ENCODE measurements at regions not wholly inside any gene's neighbourhood (a gene's known extent, or its start where the extent isn't known, plus 50 kb on each side); places are given as distances from the start of the nearest gene placed in this dataset.

GRCh38 chr3:94241986-94242385, 179.1 kb downstream of the NSUN3 start:
- TF ChIP-seq CTCF (IDR thresholded peaks at IDR 0.05) = no peak
- no peak for ATAC-seq (ENCODE audit: insufficient number of reproducible peaks, low FRiP score, low read depth)
- no peak overlapping the region for H3K27ac ChIP-seq

GRCh38 chr3:94246171-94246570, 183.3 kb downstream of the NSUN3 start:
- DNase-seq (ENCODE audit: low spot score) = no peak
- H3K27ac ChIP-seq = no peak overlapping the region
- no peaks in the 10 kb centered on the region for H3K27me3 ChIP-seq (replicated peaks; ENCODE audit: insufficient read depth)
- H3K4me3 ChIP-seq = no peak overlapping the region
- no peak for ATAC-seq (ENCODE audit: insufficient number of reproducible peaks, low FRiP score, low read depth)
- TF ChIP-seq CTCF (IDR thresholded peaks at IDR 0.05) = no peak
- H3K36me3 ChIP-seq = no peaks in the 10 kb centered on the region
- H3K9me3 ChIP-seq = no peaks in the 10 kb centered on the region
- H3K4me1 ChIP-seq (ENCODE audit: control insufficient read depth in 1 of 2, low read depth in 2 of 2) = no peaks in the 10 kb centered on the region

More at GRCh38 chr3:94241986-94242385, 179.1 kb downstream of the NSUN3 start:
- H3K4me3 ChIP-seq = no peak overlapping the region
- H3K9me3 ChIP-seq = no peaks in the 10 kb centered on the region
- H3K4me1 ChIP-seq (ENCODE audit: control insufficient read depth in 1 of 2, low read depth in 2 of 2) = no peaks in the 10 kb centered on the region
- H3K36me3 ChIP-seq = no peaks in the 10 kb centered on the region
- no peaks in the 10 kb centered on the region for H3K27me3 ChIP-seq (replicated peaks; ENCODE audit: insufficient read depth)
- no peak for DNase-seq (ENCODE audit: low spot score)

GRCh38 chr3:94248042-94248441, 185.2 kb downstream of the NSUN3 start:
- H3K36me3 ChIP-seq = no peaks in the 10 kb centered on the region
- ATAC-seq (ENCODE audit: insufficient number of reproducible peaks, low FRiP score, low read depth) (no peak), DNase-seq (ENCODE audit: low spot score) (no peak)
- no peaks in the 10 kb centered on the region for H3K4me1 ChIP-seq (ENCODE audit: control insufficient read depth in 1 of 2, low read depth in 2 of 2)
- no peak overlapping the region for H3K4me3 ChIP-seq
- no peaks in the 10 kb centered on the region for H3K27me3 ChIP-seq (replicated peaks; ENCODE audit: insufficient read depth)
- no peak for TF ChIP-seq CTCF (IDR thresholded peaks at IDR 0.05)
- H3K27ac ChIP-seq = no peak overlapping the region
- no peaks in the 10 kb centered on the region for H3K9me3 ChIP-seq

- H3K4me3 ChIP-seq = no peak overlapping the region
- TF ChIP-seq CTCF (IDR thresholded peaks at IDR 0.05) = peak; percentile 63
- ATAC-seq (ENCODE audit: insufficient number of reproducible peaks, low FRiP score, low read depth) = no peak
- no peak overlapping the region for H3K27ac ChIP-seq
- no peaks in the 10 kb centered on the region for H3K9me3 ChIP-seq
- DNase-seq (ENCODE audit: low spot score) = no peak
- H3K36me3 ChIP-seq = no peaks in the 10 kb centered on the region
- no peaks in the 10 kb centered on the region for H3K27me3 ChIP-seq (replicated peaks; ENCODE audit: insufficient read depth)
- H3K4me1 ChIP-seq (ENCODE audit: control insufficient read depth in 1 of 2, low read depth in 2 of 2) = no peaks in the 10 kb centered on the region
Observed at GRCh38 chr3:94249491-94250079, 186.7 kb downstream of the NSUN3 start.

GRCh38 chr3:94251566-94251965, 188.7 kb downstream of the NSUN3 start:
- Histone ChIP-seq H3K4me3 (no peak overlapping the region), H3K27ac (no peak overlapping the region), H3K36me3 (no peaks in the 10 kb centered on the region), H3K4me1 (ENCODE audit: control insufficient read depth in 1 of 2, low read depth in 2 of 2) (no peaks in the 10 kb centered on the region), H3K27me3 (replicated peaks; ENCODE audit: insufficient read depth) (no peaks in the 10 kb centered on the region), H3K9me3 (no peaks in the 10 kb centered on the region)
- ATAC-seq (ENCODE audit: insufficient number of reproducible peaks, low FRiP score, low read depth) = no peak
- no peak for DNase-seq (ENCODE audit: low spot score)
- no peak for TF ChIP-seq CTCF (IDR thresholded peaks at IDR 0.05)
